ENCODE measurements at regions not wholly inside any gene's neighbourhood (a gene's known extent, or its start where the extent isn't known, plus 50 kb on each side); places are given as distances from the start of the nearest gene placed in this dataset.

DNA sequence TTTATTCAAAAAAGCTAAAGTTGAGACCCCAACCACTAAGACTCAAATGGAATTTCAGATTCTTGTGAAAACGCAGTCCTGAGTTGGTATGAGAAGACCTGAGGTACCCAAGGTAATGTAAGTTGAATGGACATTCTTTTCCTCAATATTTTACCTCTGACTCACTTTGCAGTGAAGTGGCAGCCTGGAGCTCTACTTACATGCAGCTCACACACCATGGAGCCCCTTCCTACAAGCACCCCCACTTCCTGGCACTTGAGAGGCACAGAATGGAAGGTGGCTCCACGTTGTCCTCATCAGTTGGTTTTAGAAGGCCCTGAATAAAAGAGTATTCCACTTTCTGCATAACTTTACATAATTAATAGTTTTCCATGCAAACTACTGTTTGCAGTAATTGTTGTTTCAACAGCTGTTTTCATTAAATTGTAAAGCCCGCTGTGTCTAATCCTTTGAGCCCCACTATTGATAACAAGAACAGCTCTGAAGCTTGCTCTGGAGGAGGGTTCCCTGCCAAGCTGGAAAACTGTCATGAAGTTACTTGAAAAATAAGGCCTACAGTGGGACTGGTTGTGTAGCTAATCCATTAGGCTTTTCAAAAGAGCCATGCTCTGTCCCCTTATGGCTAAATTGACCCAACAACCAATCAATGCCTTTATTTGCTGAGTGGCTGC is 102.2 kb upstream of the SPATA31D4 start:
- DNase-seq (ENCODE audit: low spot score) (no peak), ATAC-seq (no peak)
- peaks cover 10% of the 10 kb centered on the region for H3K27me3 Mint-ChIP-seq (ENCODE audit: low read depth)
- no peaks in the 10 kb centered on the region for H3K9me3 Mint-ChIP-seq
- TF ChIP-seq FOXK1 (CRISPR knock-in tag; IDR thresholded peaks at IDR 0.05) (no peak), TEAD4 (CRISPR knock-in tag; IDR thresholded peaks at IDR 0.05) (no peak), NFATC4 (CRISPR knock-in tag; IDR thresholded peaks at IDR 0.05) (no peak), GABPB1 (CRISPR knock-in tag; IDR thresholded peaks at IDR 0.05) (no peak), PREB (CRISPR knock-in tag; IDR thresholded peaks at IDR 0.05; ENCODE audit: borderline replicate concordance) (no peak), CDX4 (CRISPR knock-in tag; IDR thresholded peaks at IDR 0.05; ENCODE audit: borderline replicate concordance) (no peak), NFYB (CRISPR knock-in tag; conservative IDR thresholded peaks at IDR 0.05; ENCODE audit: low read depth) (no peak), NR2C2 (CRISPR knock-in tag; IDR thresholded peaks at IDR 0.05) (no peak), PRDM15 (CRISPR knock-in tag; IDR thresholded peaks at IDR 0.05) (no peak), EMX1 (CRISPR knock-in tag; IDR thresholded peaks at IDR 0.05) (no peak), MAX (CRISPR knock-in tag; IDR thresholded peaks at IDR 0.05) (no peak), ZNF423 (CRISPR knock-in tag; IDR thresholded peaks at IDR 0.05) (no peak), CREM (CRISPR knock-in tag; IDR thresholded peaks at IDR 0.05) (no peak), E2F5 (CRISPR knock-in tag; IDR thresholded peaks at IDR 0.05) (no peak), TEAD1 (CRISPR knock-in tag; IDR thresholded peaks at IDR 0.05) (no peak), ARID4B (CRISPR knock-in tag; IDR thresholded peaks at IDR 0.05; ENCODE audit: borderline replicate concordance) (no peak), ESRRA (CRISPR knock-in tag; IDR thresholded peaks at IDR 0.05; ENCODE audit: borderline replicate concordance) (no peak), NR1H2 (CRISPR knock-in tag; IDR thresholded peaks at IDR 0.05) (no peak)
- TF ChIP-seq, protein P1, sequence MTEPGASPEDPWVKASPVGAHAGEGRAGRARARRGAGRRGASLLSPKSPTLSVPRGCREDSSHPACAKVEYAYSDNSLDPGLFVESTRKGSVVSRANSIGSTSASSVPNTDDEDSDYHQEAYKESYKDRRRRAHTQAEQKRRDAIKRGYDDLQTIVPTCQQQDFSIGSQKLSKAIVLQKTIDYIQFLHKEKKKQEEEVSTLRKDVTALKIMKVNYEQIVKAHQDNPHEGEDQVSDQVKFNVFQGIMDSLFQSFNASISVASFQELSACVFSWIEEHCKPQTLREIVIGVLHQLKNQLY (CRISPR knock-in tag; IDR thresholded peaks at IDR 0.05): no peak
- TF ChIP-seq, protein P2, sequence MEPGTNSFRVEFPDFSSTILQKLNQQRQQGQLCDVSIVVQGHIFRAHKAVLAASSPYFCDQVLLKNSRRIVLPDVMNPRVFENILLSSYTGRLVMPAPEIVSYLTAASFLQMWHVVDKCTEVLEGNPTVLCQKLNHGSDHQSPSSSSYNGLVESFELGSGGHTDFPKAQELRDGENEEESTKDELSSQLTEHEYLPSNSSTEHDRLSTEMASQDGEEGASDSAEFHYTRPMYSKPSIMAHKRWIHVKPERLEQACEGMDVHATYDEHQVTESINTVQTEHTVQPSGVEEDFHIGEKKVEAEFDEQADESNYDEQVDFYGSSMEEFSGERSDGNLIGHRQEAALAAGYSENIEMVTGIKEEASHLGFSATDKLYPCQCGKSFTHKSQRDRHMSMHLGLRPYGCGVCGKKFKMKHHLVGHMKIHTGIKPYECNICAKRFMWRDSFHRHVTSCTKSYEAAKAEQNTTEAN (CRISPR knock-in tag; IDR thresholded peaks at IDR 0.05): no peak
- no peak overlapping the region for H3K27ac Mint-ChIP-seq
- peaks cover 45% of the 10 kb centered on the region for H3K4me1 Mint-ChIP-seq
- H3K4me3 Mint-ChIP-seq: no peak overlapping the region
- ChIA-PET POLR2A (no interaction called here), CTCF (interaction anchor here (1.3 kb wide), 1 partner anchor 23 kb away, joined by 4 read pairs; no protein-coding TSS in a partner anchor)
- H3K36me3 Mint-ChIP-seq: no peaks in the 10 kb centered on the region

All from WTC11 (cell line).